ENCODE measurements at regions not wholly inside any gene's neighbourhood (a gene's known extent, or its start where the extent isn't known, plus 50 kb on each side); places are given as distances from the start of the nearest gene placed in this dataset.
"Not testable (repeated sequence)": the region's sequence is repeated elsewhere in the genome, so short reads cannot be mapped to it uniquely, and the experiment has no call there.

DNA sequence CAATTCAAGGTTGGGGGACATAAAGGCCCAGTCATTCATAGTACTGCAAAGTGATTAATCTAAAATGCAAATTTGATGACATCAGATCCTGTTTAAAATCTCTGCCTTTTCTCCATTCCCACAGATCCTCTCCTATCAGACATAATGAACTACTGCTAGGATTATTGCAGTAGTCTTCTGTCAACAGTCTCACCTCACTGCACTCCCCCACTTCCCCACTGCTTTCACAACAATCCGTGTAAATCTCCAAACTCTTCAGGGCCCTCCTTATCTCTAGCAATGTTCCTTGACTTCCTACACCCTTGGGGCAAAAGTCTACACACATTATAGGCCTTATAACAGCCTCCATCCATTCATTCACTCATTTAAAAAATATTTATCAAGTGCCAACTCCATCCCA, 112.4 kb downstream of the KBTBD2 start:
- no peak for DNase-seq (ENCODE audit: extremely low read depth, low read depth)

DNA sequence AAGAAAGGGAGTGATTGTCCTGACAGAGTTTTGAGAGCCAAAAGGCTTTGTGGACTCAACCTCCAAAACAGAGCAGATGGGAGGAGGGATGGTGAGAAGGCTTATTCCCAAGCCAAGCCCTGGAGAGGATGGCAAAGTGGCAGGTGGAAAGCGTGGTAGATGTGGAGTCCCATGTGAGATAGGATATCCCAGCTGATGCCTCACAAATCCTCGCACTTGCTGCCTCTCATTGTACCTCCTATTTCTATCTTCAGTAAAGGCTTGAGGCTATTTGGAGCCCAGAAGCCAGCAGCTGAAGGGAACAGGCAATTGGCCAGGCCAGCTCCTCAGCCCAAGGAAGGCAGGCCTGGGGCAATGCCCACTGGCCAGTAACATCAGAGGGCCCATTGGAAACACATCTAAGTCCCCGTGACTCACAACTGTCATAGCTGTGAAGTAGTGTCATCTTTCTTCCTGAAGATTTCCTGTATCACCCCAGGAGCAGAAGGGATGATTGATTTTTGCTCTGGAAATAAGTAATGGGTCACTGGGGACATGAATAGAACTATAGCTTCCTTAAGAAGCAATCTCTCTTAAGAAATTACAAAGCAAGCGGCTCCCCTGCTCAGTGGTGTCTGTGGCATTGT, 114.4 kb downstream of the KBTBD2 start:
- not testable (repeated sequence) for DNase-seq (ENCODE audit: extremely low read depth, low read depth)

More for the DNA sequence above, 112.4 kb downstream of the KBTBD2 start:
- H3K4me3 ChIP-seq (replicated peaks; ENCODE audit: low read depth, low read length), result no peak overlapping the region
- TF ChIP-seq, protein P1, sequence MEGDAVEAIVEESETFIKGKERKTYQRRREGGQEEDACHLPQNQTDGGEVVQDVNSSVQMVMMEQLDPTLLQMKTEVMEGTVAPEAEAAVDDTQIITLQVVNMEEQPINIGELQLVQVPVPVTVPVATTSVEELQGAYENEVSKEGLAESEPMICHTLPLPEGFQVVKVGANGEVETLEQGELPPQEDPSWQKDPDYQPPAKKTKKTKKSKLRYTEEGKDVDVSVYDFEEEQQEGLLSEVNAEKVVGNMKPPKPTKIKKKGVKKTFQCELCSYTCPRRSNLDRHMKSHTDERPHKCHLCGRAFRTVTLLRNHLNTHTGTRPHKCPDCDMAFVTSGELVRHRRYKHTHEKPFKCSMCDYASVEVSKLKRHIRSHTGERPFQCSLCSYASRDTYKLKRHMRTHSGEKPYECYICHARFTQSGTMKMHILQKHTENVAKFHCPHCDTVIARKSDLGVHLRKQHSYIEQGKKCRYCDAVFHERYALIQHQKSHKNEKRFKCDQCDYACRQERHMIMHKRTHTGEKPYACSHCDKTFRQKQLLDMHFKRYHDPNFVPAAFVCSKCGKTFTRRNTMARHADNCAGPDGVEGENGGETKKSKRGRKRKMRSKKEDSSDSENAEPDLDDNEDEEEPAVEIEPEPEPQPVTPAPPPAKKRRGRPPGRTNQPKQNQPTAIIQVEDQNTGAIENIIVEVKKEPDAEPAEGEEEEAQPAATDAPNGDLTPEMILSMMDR (IDR thresholded peaks at IDR 0.05; ENCODE audit: low read depth, low read length, missing control alignments), result no peak

DNA sequence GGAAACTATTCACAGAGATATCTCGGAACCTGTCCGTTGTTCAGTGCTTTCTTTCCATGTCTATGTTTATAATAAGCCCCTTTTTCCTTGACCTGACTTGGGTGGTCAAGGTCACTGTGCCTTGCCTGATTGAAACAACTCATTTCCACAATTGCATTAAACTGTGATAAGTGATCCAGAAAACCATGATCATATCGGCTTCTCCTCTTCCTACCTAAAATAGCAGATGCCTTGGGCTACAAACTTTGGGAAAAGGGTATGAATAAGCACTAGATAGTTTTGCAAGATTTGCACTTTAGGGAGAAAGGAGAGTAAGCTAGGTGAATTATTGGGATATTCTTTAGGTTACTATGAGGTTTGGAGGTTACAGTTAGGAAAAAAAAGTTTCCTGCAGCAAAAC, 115.2 kb downstream of the KBTBD2 start:
- not testable (repeated sequence) for DNase-seq (ENCODE audit: extremely low read depth, low read depth); H3K4me3 ChIP-seq (replicated peaks; ENCODE audit: low read depth, low read length)

More for the DNA sequence above, 114.4 kb downstream of the KBTBD2 start:
- H3K4me3 ChIP-seq (replicated peaks; ENCODE audit: low read depth, low read length), result not testable (repeated sequence)

DNA sequence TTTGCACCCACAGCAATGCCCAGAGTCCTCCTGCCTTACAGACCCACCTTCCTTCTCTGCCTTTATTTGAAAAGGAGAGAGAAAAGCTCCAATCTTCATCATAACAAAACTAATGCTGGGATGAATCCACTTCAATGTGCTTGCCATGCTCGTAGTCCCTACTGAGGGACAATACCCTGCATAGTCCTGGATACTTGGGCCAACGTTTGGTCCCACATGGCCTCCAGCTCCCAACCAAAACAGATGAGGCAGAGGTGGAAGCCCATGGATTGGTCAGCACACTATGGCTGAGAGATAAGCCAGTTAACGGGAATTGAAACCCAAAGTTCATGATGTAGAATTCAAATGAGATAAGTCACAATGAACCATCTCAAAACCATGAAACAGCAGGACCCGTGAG, 115.8 kb downstream of the KBTBD2 start:
- DNase-seq (ENCODE audit: extremely low read depth, low read depth); H3K4me3 ChIP-seq (replicated peaks; ENCODE audit: low read depth, low read length): not testable (repeated sequence)

DNA sequence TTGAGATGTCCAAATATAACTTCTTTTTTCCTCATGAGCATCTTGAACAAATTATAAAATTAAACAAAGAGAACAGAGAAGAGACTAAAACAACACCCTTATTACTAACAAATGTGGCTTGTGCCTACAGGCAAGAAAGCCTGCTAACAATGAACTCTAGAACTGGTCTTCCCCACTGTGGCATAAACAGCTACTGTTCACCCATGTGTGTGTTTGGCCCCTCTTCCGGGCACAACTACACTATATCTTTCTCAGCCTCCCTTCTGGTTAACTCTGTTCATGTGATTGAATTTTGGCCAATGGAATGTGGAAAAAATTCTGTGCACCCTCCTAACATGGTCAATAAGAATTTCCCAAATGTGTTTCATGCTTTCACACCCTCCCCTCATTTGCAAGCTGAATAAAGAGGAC, 117.0 kb downstream of the KBTBD2 start:
- TF ChIP-seq, protein P1 (IDR thresholded peaks at IDR 0.05; ENCODE audit: low read depth, low read length, missing control alignments), result no peak

DNA sequence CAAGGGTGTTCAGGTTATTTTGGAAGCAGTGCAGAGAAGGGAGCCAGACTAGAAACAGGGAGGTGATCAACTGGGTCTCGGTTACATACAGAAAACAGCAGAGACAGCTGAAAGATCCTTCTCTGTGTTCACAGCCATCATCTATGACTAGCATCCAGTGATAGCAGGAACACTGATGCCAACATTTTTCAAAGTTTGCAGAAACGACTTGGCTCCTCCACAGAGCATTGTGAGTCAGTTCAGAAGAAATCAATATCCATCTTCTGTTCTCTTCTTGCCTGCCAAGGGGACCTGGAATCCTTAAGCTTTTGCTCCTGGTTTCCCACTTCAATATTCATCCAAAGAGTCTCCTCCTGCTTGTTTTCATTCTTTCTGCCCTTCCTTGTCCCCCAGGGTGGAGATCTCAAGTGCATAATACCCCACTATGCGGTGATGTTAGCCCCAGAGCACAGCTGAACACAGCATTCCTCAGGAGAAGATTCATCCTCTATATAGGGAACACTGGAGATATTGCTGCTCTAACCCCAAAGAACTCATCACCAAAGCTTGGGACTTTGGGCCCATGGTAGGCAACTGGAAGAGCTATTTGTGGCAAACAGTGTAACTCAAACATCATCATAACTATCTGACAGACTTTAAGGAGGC, 122.6 kb downstream of the KBTBD2 start:
- not testable (repeated sequence) for H3K4me3 ChIP-seq (replicated peaks; ENCODE audit: low read depth, low read length); DNase-seq (ENCODE audit: extremely low read depth, low read depth)

More for the DNA sequence above, 117.0 kb downstream of the KBTBD2 start:
- H3K4me3 ChIP-seq (replicated peaks; ENCODE audit: low read depth, low read length), result no peak overlapping the region
- no peak for DNase-seq (ENCODE audit: extremely low read depth, low read depth)

DNA sequence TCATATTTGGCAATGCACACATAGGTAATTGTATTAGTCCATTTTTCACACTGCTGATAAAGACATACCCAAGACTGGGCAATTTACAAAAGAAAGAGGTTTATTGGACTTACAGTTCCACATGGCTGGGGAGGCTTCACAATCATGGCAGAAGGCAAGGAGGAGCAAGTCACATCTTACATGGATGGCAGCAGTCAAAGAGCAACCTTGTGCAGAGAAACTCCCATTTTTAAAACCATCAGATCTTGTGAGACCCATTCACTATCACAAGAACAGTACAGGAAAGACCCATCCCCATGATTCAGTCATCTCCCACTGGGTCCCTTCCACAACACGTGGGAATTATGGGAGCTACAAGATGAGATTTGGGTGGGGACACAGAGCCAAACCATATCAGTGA, 123.2 kb downstream of the KBTBD2 start:
- not testable (repeated sequence) for DNase-seq (ENCODE audit: extremely low read depth, low read depth); H3K4me3 ChIP-seq (replicated peaks; ENCODE audit: low read depth, low read length)

DNA sequence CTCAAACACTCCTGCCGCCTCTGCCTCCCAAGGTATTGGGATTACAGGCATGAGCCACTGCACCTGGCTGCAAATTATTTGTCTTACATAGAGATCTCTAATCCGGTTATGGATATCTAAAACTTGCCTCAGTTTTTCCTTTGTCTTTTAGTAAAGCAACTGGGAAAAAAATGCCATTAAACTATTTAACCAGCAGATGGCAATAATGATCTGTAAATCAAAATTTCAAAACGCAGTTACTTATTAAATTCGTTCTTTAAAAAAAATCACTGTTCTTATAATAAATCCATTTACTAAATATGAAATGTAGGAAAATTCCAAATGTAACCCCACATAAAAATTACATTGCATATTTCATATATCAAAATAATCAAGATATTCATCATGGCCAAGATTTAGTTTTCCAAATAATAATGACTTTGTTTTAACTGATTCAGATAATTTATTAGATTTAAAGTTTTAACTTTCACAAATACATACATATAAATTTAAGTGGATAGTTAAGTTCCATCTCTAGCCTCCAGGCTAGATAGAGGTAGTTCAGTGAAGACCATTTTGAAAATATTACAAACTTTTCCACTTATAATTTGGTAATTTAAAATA, 125.8 kb downstream of the KBTBD2 start:
- TF ChIP-seq, protein P1 (IDR thresholded peaks at IDR 0.05; ENCODE audit: low read depth, low read length, missing control alignments), result peak; percentile 9
- not testable (repeated sequence) for H3K4me3 ChIP-seq (replicated peaks; ENCODE audit: low read depth, low read length); DNase-seq (ENCODE audit: extremely low read depth, low read depth)

DNA sequence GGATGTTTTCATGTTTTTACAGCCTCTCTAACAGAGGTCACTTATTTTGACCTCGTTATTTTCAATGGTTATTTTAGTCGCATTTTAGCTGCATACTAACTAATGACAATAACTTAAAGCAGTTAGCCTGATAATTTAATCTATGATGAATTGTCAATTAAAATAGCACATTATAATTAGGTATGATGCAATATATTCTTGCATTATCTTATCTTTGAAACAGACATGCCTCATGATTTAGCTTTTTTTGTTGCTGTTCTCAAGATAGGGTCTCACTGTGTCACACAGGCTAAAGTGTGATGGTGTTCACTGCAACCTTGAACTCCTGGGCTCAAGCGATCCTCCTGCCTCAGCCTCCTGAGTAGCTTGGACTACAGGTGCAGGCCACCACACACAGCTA, 126.4 kb downstream of the KBTBD2 start:
- TF ChIP-seq, protein P1 (IDR thresholded peaks at IDR 0.05; ENCODE audit: low read depth, low read length, missing control alignments), result no peak
- H3K4me3 ChIP-seq (replicated peaks; ENCODE audit: low read depth, low read length), result no peak overlapping the region
- DNase-seq (ENCODE audit: extremely low read depth, low read depth), result no peak

Data from HFF-Myc (cell line).